GM06990 (cell line): ENCODE measurements at regions not wholly inside any gene's neighbourhood (a gene's known extent, or its start where the extent isn't known, plus 50 kb on each side); places are given as distances from the start of the nearest gene placed in this dataset.
"Not testable (repeated sequence)": the region's sequence is repeated elsewhere in the genome, so short reads cannot be mapped to it uniquely, and the experiment has no call there.

ENCODE experiments used
- DNase-seq: peaks from one replicate; pipeline ENCODE4 v3.0.0-alpha.2; 2011; ENCODE audit not compliant: insufficient read length; ENCODE audit errors: extremely low read depth
- H3K27me3 ChIP-seq: replicated peaks from 2 replicates; pipeline ENCODE4 v1.6.0; 2011; ENCODE audit warnings: low read length; ENCODE audit not compliant: control insufficient read depth, insufficient read depth
- H3K36me3 ChIP-seq: 2 replicates; pipeline ENCODE4 v1.5.1; 2011; ENCODE audit warnings: low read length; ENCODE audit not compliant: control insufficient read depth, insufficient read depth
- H3K4me3 ChIP-seq: replicated peaks from 2 replicates; pipeline ENCODE4 v1.5.1; 2011; ENCODE audit warnings: low read depth, mild to moderate bottlenecking, control low read depth, low read length
- TF ChIP-seq, protein P1 (sequence below): IDR thresholded peaks from 2 replicates; pipeline ENCODE4 v1.5.1; 2011; ENCODE audit warnings: low read length, control low read depth, mild to moderate bottlenecking, inconsistent platforms; ENCODE audit not compliant: insufficient read depth, poor library complexity, severe bottlenecking

DNA sequence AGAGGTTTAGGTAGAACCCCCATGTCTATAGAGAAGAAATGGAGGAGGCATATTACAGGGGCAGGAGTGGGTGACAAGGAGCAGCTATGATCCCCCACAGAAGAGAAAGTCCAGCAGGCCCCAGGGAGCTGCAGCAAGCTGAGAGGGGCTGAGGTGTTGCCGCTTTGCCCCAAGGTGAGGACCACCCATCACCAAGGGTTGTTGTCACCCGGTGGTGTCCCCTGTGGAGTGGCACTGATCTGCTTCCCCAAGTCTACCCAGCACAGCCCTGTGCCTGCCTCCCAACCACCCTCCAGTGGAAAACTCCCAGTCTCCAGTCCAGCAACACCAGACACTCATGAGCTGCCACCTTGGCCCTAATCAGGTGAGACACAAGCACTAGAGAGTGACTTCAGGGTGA lies 149.3 kb upstream of the NOCT start:
- Histone ChIP-seq H3K36me3 (no peaks in the 10 kb centered on the region), H3K4me3 (no peak overlapping the region), H3K27me3 (no peaks in the 10 kb centered on the region)
- DNase-seq = no peak
- TF ChIP-seq, protein P1, sequence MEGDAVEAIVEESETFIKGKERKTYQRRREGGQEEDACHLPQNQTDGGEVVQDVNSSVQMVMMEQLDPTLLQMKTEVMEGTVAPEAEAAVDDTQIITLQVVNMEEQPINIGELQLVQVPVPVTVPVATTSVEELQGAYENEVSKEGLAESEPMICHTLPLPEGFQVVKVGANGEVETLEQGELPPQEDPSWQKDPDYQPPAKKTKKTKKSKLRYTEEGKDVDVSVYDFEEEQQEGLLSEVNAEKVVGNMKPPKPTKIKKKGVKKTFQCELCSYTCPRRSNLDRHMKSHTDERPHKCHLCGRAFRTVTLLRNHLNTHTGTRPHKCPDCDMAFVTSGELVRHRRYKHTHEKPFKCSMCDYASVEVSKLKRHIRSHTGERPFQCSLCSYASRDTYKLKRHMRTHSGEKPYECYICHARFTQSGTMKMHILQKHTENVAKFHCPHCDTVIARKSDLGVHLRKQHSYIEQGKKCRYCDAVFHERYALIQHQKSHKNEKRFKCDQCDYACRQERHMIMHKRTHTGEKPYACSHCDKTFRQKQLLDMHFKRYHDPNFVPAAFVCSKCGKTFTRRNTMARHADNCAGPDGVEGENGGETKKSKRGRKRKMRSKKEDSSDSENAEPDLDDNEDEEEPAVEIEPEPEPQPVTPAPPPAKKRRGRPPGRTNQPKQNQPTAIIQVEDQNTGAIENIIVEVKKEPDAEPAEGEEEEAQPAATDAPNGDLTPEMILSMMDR = no peak

DNA sequence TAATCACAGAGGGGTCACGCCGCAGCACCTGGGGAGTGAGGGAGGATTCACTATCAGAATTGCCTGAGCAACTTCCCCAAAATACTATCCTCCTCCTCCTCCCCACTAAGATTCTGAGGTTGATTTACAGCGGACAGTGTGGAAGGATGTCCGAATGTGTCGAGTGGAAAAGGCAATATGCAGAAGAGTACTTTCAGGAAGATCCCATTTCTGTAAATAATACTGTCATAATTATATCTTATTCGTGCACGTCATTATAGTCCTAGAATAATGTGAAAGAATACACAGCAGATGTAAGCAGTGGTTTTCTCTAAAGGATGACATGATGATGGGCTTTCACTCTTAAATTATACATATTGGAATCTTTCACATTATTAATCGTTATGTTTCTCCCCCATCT lies 149.8 kb upstream of the NOCT start:
- no peaks in the 10 kb centered on the region for H3K36me3 ChIP-seq
- H3K4me3 ChIP-seq = no peak overlapping the region
- TF ChIP-seq, protein P1 = no peak
- H3K27me3 ChIP-seq = no peaks in the 10 kb centered on the region
- DNase-seq = no peak

DNA sequence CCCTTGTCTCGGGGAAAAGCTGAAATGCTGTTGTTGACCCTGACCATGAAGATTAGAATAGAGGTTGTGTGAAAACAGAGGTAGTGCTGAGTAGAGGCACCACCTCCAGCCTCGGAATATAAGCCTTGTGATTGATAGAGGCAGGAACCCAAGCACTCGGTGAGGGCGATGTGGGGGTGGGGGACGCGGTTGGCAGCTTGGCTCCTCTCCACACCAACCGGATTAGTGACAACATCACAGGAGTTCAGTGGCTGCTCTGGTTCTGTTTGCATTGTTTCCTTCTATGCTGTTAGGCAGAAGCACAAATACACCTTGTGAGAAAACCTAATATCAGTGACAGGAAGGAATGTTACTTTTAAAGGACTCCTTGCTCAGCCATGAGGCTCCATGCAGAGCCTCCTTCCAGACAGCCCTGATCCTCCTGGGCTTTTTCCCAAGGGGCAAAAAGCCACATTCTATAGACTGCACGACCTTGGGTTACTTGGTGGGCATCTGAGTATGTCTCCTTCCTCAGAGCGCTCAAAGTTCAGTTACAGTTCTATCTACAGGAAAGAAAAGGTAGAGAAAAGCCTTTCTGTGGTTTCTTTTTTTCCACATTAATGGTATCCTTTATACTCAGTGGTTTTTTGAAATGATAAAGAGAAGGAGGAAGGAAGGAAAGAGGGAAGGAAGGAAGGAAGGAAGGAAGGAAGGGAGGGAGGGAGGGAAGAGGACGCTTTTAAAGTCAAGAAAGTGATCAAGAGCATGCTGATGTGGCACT lies 150.4 kb upstream of the NOCT start:
- DNase-seq = no peak
- Histone ChIP-seq H3K36me3 (no peaks in the 10 kb centered on the region), H3K4me3 (no peak overlapping the region), H3K27me3 (no peaks in the 10 kb centered on the region)
- TF ChIP-seq, protein P1 = no peak

DNA sequence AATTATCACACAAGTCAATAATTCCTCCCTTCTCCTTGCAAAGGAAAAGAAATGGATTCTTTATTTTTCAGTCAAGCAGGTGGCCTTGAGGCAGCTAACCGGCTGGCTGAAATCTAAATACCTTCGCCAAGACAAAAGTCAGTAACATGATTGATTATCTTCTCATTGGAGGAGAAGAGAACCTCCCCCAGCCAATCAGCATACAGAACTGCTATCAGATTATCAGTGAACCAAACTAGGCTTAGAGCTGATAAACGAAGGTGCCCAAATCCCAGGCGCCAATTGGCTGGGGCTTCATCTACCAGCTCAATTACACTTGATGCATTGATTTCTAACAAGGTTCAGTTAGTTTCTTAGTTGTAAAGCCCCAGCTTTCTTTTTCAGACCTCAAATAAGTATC lies 152.4 kb upstream of the NOCT start:
- TF ChIP-seq, protein P1 = no peak
- no peaks in the 10 kb centered on the region for H3K36me3 ChIP-seq
- DNase-seq = no peak
- H3K27me3 ChIP-seq = no peaks in the 10 kb centered on the region
- no peak overlapping the region for H3K4me3 ChIP-seq

DNA sequence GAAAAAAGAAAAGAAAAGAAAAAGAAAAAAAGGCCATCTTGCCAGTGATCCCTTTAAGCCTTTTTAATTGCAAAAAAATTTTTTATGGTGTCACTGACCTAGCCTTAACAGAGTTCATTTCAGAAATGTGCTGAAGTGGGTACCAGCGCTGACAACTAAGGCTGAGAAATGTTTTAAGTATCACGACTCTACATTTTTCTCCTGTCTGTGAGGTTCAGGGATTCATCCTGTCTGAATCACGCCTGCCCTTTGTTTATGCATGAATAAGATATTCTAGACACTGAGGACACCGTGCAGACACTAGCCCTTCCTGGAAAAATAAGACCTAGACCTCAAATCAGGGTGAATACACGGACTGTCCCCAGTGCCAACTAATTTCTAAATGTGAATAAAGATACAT lies 154.4 kb upstream of the NOCT start:
- TF ChIP-seq, protein P1 = no peak
- H3K4me3 ChIP-seq = no peak overlapping the region
- no peaks in the 10 kb centered on the region for H3K27me3 ChIP-seq
- no peaks in the 10 kb centered on the region for H3K36me3 ChIP-seq
- DNase-seq = no peak

DNA sequence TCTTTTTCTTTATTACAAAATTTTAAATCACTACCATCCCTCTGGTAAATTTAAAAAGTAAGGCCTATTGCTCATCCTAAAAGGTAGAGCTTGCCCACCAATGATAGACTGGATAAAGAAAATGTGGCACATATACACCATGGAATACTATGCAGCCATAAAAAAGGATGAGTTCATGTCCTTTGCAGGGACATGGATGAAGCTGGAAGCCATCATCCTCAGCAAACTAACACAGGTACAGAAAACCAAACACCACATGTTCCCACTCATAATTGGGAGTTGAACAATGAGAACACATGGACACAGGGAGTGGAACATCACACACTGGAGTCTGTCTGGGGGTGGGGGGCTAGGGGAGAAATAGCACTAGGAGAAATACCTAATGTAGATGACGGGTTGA lies 155.2 kb upstream of the NOCT start:
- not testable (repeated sequence) for H3K4me3 ChIP-seq, H3K36me3 ChIP-seq, DNase-seq, H3K27me3 ChIP-seq
